Stimulated activated CD4-positive, alpha-beta T cell treated with anti-CD3 and anti-CD28 coated beads, Interleukin-2, amount 100 ng/mL, for 4 hours (primary cell): ENCODE measurements at regions not wholly inside any gene's neighbourhood (a gene's known extent, or its start where the extent isn't known, plus 50 kb on each side); places are given as distances from the start of the nearest gene placed in this dataset.

Source experiments
- DNase-seq: peaks from one replicate; pipeline ENCODE4 v3.0.0-alpha.2; 2020; ENCODE audit warnings: low read depth

DNA sequence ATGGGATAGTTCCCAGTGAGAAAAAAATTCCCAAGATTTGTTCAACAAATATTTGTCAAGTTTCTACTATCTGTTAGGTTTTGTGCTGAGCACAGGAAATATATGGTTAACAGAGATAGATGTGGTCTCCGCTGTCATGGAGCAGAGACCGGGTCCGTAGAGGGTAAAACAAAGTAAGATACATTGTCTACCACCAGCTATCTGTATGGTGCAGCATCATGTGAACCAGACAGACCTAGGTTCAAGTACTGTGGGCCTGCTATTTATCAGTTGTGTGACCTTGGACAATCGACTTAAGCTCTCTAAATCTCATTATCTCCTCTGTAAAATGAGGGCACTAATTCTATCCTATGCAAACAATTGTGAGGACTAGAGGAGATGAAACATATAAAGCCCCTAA is 109.8 kb downstream of the DUSP10 start:
- DNase-seq: no peak

DNA sequence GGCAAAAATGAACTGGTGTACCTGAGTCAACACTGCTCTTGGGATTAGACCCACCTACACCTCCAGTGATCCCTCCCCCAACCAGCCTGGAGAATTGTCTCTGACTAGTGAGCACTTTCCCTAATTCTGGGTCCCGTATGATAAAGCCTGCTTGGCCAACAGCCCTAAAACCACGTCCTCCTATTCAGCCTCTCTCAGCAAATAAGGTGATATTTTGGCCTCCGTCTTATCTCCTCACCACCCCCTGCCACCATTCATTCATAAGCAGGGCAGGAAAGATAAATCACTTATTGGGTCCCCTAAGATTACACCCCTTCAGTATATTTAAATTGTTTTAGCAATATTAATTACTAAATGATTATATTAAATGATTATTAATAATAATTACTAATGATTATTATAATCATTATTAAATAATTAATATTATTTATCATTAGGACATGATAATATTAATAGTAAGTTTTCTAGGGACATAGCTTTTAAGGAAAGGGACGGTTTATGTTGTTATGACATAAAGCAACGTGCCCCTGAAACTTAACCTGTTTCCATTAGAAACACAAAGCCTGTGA is 108.0 kb downstream of the DUSP10 start:
- DNase-seq: no peak

DNA sequence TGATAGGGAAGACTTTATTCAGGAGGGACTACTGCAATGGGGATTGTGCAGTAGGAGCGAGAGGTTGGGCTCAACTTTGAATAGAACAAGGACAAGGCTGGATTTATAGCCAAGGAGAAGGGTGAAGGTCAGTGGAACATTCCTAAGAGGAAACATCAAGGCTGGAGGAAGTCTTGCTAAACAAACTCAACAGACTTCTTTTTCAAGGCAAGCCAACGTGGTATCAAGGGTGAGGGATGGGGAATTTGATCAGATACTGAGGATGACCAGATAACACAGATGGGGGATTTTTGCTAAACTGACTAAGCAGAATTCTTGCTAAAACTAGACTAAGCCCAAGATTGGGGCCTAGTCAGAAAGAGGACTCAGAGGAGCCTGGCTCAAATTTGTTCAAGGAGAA is 107.3 kb downstream of the DUSP10 start:
- no peak for DNase-seq

DNA sequence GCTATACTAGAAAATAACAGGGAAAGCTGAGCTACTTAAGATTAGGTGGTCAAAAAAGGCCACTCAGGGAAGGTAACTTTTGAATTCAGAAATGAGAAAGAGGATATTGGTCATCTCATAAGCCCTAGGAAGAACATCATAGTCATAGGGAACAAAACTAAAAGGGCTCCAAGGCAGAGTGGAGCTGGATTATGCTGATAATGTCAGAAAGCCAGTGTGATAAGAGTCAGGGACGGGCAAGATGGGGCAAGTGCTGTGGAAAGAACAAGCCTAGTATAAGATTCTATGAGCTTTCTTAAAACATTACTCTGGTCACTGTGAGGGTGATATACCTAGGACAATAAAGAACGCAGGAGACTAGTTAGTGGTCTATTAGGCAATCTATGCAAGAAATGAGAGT is 106.6 kb downstream of the DUSP10 start:
- no peak for DNase-seq

DNA sequence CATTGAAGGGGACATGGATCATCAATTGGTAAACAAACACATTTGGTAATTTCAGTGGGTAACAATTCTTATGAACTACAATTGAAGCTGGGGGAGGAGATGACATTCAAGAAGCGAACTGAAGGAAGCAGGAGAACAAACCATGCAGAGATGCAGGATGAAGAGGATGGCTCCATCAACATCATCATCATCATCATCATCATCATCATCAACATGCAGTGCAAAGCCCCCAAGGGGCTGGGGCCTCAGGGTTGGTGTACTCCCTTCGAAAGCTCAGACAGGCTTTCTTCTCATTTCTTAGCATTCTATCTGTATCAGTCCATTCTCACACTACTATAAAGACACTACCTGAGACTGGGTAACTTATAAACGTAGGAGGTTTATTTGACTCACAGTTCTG is 105.8 kb downstream of the DUSP10 start:
- no peak for DNase-seq

DNA sequence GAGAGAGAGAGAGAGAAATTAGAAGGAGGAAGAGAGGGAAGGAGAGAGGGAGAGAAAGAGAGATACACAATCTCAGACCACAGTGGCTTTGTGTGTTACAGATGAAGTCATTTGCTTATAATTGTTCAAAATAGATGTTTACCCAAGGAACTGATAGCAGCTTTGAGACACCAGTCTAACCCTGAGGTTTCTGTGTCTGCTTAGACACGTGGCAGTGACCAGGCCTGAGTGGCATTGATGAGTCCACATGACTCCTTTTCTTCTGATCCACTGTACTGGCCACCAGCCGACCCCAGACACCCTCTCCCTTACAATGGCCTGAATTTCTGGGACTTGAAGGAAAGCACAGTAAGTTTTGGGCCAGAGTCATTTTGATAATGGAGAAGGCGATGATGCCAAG is 104.9 kb downstream of the DUSP10 start:
- no peak for DNase-seq

DNA sequence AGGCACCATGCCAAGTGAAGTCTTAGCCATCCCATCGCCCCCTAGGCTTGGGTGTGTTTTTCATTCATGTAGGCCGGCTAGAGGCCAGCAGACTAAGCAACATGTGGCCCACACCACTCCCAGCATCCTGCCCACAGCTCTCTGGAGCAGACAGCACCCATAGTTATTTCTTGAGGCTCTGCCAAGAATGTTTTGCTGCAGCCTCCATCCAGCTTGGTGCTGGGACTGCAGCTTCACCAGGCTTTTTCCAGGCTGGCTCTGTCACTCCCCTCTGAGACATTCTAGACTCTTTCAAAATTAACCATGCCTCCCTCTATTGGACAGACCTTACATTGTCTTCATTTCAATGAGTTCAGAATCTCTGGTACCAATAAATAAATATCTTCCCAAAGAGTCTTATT is 104.2 kb downstream of the DUSP10 start:
- DNase-seq: no peak

DNA sequence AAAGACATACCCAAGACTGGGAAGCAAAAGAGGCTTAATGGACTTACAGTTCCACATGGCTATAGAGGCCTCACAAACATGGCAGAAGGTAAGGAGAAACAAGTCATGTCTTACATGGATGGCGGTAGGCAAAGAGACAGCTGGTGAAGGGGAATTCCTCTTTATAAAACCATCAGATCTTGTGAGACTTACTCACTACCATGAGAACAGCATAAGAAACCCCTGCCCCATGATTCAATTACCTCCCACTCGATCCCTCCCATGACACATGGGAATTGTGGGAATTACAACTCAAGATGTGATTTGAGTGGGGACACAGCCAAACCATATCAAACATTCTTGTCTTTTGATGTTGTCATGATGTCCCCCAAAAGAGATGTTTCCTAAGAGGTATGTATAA is 103.3 kb downstream of the DUSP10 start:
- DNase-seq: no peak

DNA sequence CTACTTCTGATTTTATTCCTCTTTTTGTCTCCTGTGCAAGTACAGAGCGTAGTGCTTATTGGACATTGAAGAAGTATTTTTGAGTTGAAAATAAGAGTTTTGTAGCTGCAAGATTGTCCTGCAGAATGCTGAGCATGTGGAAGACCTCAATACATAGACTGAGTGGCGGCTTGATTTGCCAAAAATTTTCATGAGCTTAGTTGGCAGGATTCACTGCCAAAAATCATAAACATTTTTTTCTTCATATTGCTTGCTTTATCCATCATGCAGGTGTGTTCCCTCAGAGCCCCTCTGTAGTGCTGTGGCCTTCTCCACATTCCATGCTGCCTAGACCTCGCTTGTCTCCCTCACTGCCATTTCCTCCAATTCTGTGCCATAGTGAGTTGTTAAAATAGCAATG is 100.1 kb downstream of the DUSP10 start:
- no peak for DNase-seq

DNA sequence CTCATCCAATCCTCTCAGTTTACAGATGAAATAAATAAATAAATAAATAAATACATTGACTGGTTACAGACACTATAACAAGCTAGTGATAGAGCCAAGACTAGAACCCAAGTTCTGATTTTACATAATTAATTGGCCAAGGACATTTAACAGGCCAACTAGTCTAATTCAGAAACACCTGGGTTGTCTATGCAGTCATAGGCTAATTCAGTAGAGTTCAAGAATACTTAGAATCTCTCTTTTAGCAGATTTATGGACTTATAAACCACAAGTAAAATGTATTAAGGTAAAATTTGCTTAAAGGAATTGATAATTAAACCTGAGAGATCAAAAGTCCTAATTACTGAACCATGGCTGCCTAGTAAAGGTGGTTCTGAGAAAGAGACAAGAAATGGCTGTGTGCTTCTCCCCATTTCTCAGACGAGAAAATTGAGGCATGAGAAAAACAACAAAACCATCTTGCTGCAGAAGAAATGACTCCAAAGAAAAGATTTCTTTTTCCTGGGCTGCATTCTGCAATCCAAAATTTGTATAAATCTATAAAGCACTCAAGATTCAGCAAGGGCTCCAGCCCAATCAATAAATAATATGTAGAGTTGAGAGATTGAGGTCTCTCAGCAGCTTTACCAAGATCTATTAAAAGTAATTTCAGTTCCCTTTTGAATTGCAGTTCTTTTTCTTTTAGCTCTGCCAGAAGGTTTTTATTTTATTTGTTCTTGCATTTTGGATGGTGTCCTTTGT is 98.3 kb downstream of the DUSP10 start:
- DNase-seq: no peak

DNA sequence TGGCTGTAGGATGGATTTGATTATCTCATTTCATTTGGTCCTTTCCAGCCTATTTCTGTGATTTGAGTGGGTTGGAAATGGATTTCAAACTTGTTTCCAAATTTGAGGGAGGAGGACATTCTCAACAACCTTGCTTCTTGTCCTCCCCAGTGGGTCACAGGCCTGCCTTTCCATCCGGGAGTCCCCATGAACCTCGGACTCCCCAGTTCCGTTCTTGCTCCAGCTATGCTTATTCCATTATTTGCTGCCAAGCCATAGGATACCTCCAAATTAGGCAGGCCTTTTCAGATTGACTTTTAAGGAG is 97.8 kb downstream of the DUSP10 start:
- DNase-seq: no peak

DNA sequence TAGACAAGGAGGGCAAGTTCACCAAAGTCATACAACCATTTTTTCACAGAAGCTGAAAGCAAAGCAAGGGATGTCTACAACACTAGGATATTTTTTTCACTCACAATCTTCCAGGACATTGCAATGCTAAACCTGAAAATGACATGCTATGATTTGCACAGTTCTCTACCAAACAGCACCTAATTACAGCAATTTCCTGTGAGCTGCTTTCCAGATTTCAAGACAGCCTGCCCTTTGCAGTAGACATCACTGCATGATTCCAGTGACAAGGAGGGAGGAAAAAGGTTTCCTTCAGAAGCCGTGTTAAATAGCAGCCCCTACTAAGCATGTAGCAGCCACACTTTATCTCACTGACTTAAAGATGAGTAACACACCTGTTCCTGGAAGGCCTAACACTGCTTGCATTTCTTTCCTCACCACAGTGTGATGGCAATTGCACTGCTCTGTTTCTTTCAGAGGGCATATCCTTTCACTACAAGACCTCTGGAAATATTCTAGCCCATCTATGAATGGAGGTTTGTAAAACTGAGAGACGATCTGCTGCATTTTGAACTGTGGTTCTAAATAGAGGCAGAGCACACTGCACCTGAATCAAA is 97.1 kb downstream of the DUSP10 start:
- no peak for DNase-seq

DNA sequence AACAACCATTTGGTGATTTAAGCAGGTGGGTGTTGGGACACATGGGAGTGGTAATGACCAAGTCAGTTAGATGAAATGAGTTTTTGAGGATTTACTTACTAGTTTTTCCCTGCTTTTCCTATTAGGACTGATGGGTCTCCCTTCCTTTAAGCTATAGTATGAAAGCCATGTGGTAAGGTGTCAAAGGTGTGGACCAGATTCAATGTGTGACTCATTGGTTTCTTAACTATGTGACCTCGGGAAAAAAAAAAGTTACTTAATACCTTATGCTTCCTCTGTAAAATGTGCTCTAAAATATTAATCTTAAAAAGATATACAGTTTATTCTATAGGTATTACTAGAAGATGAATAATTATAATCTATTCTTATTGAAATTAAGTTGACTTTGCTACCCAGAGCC is 93.7 kb downstream of the DUSP10 start:
- DNase-seq: no peak
